SK-N-SH treated with all-trans-retinoic acid at 6 μM for 48 hours (cell line): ENCODE measurements at regions not wholly inside any gene's neighbourhood (a gene's known extent, or its start where the extent isn't known, plus 50 kb on each side); places are given as distances from the start of the nearest gene placed in this dataset.
"Not testable (repeated sequence)": the region's sequence is repeated elsewhere in the genome, so short reads cannot be mapped to it uniquely, and the experiment has no call there.

Experiments used
- ATAC-seq: fragments of 200-7000 bp; cut with Tn5 transposase; 3 replicates; pipeline ENCODE4 v1.9.1; 2020; ENCODE audit warnings: mild to moderate bottlenecking, moderate library complexity
- ARNTL ChIP-seq: fragments of 450-650 bp; formaldehyde crosslinking; IDR thresholded peaks from 2 replicates; pipeline ENCODE4 v1.5.0; 2020; ENCODE audit warnings: low read depth, mild to moderate bottlenecking, moderate library complexity, borderline replicate concordance
- BACH2 ChIP-seq: fragments of 250-450 bp; sonication (Bioruptor Pico); IDR thresholded peaks from 2 replicates; pipeline ENCODE4 v1.9.0; 2021; ENCODE audit warnings: mild to moderate bottlenecking, borderline replicate concordance
- CSDC2 ChIP-seq: fragments of 250-450 bp; sonication (Bioruptor Pico); IDR thresholded peaks from 2 replicates; pipeline ENCODE4 v1.5.0; 2020; ENCODE audit warnings: mild to moderate bottlenecking, moderate library complexity
- ESRRG ChIP-seq: fragments of 250-450 bp; sonication (Bioruptor Pico); IDR thresholded peaks from 2 replicates; pipeline ENCODE4 v1.6.1; 2021; ENCODE audit warnings: mild to moderate bottlenecking
- GLIS3 ChIP-seq: fragments of 250-450 bp; sonication (Bioruptor Pico); IDR thresholded peaks from 2 replicates; pipeline ENCODE4 v1.5.0; 2020; ENCODE audit warnings: mild to moderate bottlenecking, moderate library complexity
- ISL1 ChIP-seq: fragments of 250-450 bp; sonication (Bioruptor Pico); IDR thresholded peaks from 2 replicates; pipeline ENCODE4 v2.1.2; 2022; ENCODE audit warnings: mild to moderate bottlenecking, moderate library complexity
- OSR1 ChIP-seq: fragments of 250-450 bp; sonication (Bioruptor Pico); IDR thresholded peaks from 2 replicates; pipeline ENCODE4 v1.8.0; 2022; ENCODE audit warnings: moderate library complexity, mild to moderate bottlenecking, inconsistent platforms
- PPARA ChIP-seq: fragments of 250-450 bp; sonication (Bioruptor Pico); IDR thresholded peaks from 2 replicates; pipeline ENCODE4 v1.5.0; 2020; ENCODE audit warnings: mild to moderate bottlenecking, borderline replicate concordance
- RARB ChIP-seq: fragments of 250-450 bp; sonication (Bioruptor Pico); IDR thresholded peaks from 2 replicates; pipeline ENCODE4 v1.8.0; 2021; ENCODE audit warnings: mild to moderate bottlenecking, moderate library complexity
- TCF4 ChIP-seq: fragments of 250-450 bp; sonication (Bioruptor Pico); IDR thresholded peaks from 2 replicates; pipeline ENCODE4 v1.8.0; 2021; ENCODE audit warnings: mild to moderate bottlenecking, moderate library complexity, borderline replicate concordance
- TOX ChIP-seq: fragments of 250-450 bp; sonication (Bioruptor Pico); IDR thresholded peaks from 2 replicates; pipeline ENCODE4 v1.8.0; 2021; ENCODE audit warnings: mild to moderate bottlenecking, moderate library complexity, borderline replicate concordance
- ZC3H10 ChIP-seq: fragments of 250-450 bp; sonication (Bioruptor Pico); IDR thresholded peaks from 2 replicates; pipeline ENCODE4 v1.5.1; 2021; ENCODE audit warnings: mild to moderate bottlenecking, moderate library complexity
- ZFP3 ChIP-seq: fragments of 250-450 bp; sonication (Bioruptor Pico); IDR thresholded peaks from 2 replicates; pipeline ENCODE4 v1.5.0; 2020; ENCODE audit warnings: mild to moderate bottlenecking, moderate library complexity
- ZFP30 ChIP-seq: fragments of 450-650 bp; formaldehyde crosslinking; IDR thresholded peaks from 2 replicates; pipeline ENCODE4 v1.5.0; 2022; ENCODE audit warnings: mild to moderate bottlenecking, moderate library complexity
- ZNF565 ChIP-seq: fragments of 450-650 bp; formaldehyde crosslinking; conservative IDR thresholded peaks from 2 replicates; pipeline ENCODE4 v1.5.0; 2020; ENCODE audit warnings: low read depth, mild to moderate bottlenecking, moderate library complexity
- ZNF70 ChIP-seq: fragments of 450-650 bp; formaldehyde crosslinking; IDR thresholded peaks from 2 replicates; pipeline ENCODE4 v1.5.0; 2020; ENCODE audit warnings: mild to moderate bottlenecking, moderate library complexity
- ZNF8 ChIP-seq: fragments of 450-650 bp; formaldehyde crosslinking; IDR thresholded peaks from 2 replicates; pipeline ENCODE4 v1.5.0; 2020; ENCODE audit warnings: mild to moderate bottlenecking, moderate library complexity
- TF ChIP-seq, protein P1 (sequence below): fragments of 250-450 bp; sonication (Bioruptor Pico); IDR thresholded peaks from 2 replicates; pipeline ENCODE4 v1.5.0; 2020; ENCODE audit warnings: mild to moderate bottlenecking, moderate library complexity
- TF ChIP-seq, protein P2 (sequence below): fragments of 250-450 bp; sonication (Bioruptor Pico); IDR thresholded peaks from 2 replicates; pipeline ENCODE4 v1.5.1; 2020; ENCODE audit warnings: low read depth, mild to moderate bottlenecking, moderate library complexity
- TF ChIP-seq, protein P3 (sequence below): fragments of 250-450 bp; sonication (Bioruptor Pico); IDR thresholded peaks from 2 replicates; pipeline ENCODE4 v1.8.0; 2020; ENCODE audit warnings: mild to moderate bottlenecking, moderate library complexity, borderline replicate concordance

DNA sequence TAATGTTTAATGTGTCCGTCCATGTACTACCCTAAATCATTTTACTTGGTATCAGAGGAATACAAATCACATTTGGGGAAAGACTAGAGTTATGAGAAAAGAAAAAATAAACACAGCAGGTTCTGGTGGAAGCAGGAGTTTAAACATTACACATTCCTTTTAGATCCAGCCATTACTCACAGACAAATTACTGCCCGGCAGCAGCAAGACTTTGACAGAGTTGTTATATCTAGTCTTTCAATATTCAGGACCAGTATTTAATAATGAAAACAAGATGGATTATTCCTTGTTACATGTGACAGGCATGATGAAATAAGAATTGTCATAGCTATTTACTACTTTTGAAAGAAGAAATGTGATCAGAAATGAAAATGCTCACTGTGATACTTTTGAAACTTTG lies 131.8 kb upstream of the GNAI1 start:
- TF ChIP-seq PPARA (CRISPR knock-in tag), result no peak
- TF ChIP-seq ISL1, result peak; percentile 72
- TF ChIP-seq, all 23 proteins: peak for 1
- ATAC-seq, result no peak

DNA sequence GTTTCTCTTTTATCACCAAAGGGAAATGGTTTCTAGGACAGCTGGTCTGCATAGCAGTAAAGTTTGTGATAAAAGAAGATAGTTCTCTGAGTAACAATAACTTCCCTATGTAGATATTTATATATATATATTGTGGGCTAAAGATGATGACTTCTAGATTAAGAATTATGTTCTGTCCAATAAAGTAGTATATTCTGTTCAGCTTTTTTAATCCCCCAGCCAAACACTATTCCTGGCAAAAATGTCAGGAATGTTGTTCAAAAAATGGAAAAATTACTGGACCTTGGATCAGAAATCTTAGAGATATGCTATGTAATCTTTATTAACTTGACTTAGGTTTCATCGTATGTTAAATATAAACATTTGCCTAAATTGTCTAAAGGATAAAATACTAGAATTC lies 136.3 kb upstream of the GNAI1 start:
- TF ChIP-seq ZNF565, result no peak
- ATAC-seq, result no peak

DNA sequence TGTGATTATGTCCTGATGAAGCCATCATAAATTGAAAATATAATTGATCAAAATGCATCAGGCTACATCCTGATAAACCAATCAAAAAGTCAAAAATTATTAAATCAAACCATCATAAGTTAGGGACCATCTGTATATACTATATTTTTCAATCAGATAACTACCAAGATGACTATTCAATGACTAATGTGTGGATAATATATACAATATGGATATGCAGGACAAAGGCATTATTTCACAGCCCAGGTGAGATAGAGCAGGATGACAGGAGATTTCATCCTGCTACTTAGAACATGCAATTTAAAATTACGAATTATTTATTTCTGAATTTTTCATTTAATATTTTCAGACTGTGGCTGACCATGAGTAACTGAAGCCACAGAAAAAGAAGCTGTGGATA lies 137.3 kb upstream of the GNAI1 start:
- no peak for TF ChIP-seq ZC3H10 (CRISPR knock-in tag)
- TF ChIP-seq, protein P1, sequence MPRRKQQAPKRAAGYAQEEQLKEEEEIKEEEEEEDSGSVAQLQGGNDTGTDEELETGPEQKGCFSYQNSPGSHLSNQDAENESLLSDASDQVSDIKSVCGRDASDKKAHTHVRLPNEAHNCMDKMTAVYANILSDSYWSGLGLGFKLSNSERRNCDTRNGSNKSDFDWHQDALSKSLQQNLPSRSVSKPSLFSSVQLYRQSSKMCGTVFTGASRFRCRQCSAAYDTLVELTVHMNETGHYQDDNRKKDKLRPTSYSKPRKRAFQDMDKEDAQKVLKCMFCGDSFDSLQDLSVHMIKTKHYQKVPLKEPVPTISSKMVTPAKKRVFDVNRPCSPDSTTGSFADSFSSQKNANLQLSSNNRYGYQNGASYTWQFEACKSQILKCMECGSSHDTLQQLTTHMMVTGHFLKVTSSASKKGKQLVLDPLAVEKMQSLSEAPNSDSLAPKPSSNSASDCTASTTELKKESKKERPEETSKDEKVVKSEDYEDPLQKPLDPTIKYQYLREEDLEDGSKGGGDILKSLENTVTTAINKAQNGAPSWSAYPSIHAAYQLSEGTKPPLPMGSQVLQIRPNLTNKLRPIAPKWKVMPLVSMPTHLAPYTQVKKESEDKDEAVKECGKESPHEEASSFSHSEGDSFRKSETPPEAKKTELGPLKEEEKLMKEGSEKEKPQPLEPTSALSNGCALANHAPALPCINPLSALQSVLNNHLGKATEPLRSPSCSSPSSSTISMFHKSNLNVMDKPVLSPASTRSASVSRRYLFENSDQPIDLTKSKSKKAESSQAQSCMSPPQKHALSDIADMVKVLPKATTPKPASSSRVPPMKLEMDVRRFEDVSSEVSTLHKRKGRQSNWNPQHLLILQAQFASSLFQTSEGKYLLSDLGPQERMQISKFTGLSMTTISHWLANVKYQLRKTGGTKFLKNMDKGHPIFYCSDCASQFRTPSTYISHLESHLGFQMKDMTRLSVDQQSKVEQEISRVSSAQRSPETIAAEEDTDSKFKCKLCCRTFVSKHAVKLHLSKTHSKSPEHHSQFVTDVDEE (CRISPR knock-in tag), result no peak
- TF ChIP-seq TCF4, result no peak
- ATAC-seq, result no peak

DNA sequence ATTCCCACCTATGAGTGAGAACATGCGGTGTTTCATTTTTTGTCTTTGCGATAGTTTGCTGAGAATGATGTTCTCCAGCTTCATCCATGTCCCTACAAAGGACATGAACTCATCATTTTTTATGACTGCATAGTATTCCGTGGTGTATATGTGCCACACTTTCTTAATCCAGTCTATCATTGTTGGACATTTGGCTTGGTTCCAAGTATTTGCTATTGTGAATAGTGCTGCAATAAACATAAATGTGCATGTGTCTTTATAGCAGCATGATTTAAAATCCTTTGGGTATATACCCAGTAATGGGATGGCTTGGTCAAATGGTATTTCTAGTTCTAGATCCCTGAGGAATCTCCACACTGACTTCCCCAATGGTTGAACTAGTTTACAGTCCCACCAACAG lies 138.9 kb upstream of the GNAI1 start:
- not testable (repeated sequence) for ATAC-seq

DNA sequence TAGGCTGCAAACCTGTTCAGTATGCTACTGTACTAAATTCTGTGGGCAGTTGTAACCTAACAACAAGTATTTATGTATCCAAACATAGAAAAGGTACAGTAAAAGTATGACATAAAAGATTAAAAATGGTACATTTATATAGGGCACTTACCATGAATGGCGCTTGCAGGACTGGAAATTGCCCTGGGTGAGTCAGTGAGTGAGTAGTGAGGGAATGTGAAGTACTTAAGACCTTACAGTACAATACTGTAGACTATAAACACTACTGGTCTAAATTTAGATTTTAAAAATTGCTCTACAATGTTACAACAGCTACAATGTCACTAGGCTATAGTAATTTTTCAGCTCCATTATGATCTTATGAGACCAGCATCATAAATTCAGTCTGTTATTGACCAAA lies 146.0 kb upstream of the GNAI1 start:
- peak; percentile 82 for ATAC-seq
- no peak for TF ChIP-seq OSR1 (CRISPR knock-in tag)
- TF ChIP-seq BACH2 (CRISPR knock-in tag), result no peak
- no peak for TF ChIP-seq TOX (CRISPR knock-in tag)
- TF ChIP-seq, protein P2, sequence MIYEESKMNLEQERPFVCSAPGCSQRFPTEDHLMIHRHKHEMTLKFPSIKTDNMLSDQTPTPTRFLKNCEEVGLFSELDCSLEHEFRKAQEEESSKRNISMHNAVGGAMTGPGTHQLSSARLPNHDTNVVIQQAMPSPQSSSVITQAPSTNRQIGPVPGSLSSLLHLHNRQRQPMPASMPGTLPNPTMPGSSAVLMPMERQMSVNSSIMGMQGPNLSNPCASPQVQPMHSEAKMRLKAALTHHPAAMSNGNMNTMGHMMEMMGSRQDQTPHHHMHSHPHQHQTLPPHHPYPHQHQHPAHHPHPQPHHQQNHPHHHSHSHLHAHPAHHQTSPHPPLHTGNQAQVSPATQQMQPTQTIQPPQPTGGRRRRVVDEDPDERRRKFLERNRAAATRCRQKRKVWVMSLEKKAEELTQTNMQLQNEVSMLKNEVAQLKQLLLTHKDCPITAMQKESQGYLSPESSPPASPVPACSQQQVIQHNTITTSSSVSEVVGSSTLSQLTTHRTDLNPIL (CRISPR knock-in tag), result no peak
- no peak for TF ChIP-seq ARNTL (CRISPR knock-in tag)
- TF ChIP-seq ZNF565, result no peak
- TF ChIP-seq ESRRG (CRISPR knock-in tag), result no peak
- TF ChIP-seq ZNF8 (CRISPR knock-in tag), result no peak
- no peak for TF ChIP-seq ZNF70 (CRISPR knock-in tag)
- TF ChIP-seq ZFP3, result no peak
- TF ChIP-seq CSDC2 (CRISPR knock-in tag), result no peak
- TF ChIP-seq, protein P1 (CRISPR knock-in tag), result no peak
- no peak for TF ChIP-seq ZC3H10 (CRISPR knock-in tag)
- no peak for TF ChIP-seq PPARA (CRISPR knock-in tag)
- no peak for TF ChIP-seq ISL1
- no peak for TF ChIP-seq TCF4
- TF ChIP-seq, protein P3, sequence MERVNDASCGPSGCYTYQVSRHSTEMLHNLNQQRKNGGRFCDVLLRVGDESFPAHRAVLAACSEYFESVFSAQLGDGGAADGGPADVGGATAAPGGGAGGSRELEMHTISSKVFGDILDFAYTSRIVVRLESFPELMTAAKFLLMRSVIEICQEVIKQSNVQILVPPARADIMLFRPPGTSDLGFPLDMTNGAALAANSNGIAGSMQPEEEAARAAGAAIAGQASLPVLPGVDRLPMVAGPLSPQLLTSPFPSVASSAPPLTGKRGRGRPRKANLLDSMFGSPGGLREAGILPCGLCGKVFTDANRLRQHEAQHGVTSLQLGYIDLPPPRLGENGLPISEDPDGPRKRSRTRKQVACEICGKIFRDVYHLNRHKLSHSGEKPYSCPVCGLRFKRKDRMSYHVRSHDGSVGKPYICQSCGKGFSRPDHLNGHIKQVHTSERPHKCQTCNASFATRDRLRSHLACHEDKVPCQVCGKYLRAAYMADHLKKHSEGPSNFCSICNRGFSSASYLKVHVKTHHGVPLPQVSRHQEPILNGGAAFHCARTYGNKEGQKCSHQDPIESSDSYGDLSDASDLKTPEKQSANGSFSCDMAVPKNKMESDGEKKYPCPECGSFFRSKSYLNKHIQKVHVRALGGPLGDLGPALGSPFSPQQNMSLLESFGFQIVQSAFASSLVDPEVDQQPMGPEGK (CRISPR knock-in tag), result no peak
- no peak for TF ChIP-seq ZFP30 (CRISPR knock-in tag)
- TF ChIP-seq GLIS3 (CRISPR knock-in tag), result no peak
- no peak for TF ChIP-seq RARB (CRISPR knock-in tag)
- TF ChIP-seq, all 23 proteins: peak for 0
